Hepatocyte (in vitro differentiated cells): ENCODE measurements at regions not wholly inside any gene's neighbourhood (a gene's known extent, or its start where the extent isn't known, plus 50 kb on each side); places are given as distances from the start of the nearest gene placed in this dataset.

Experiments
- DNase-seq: peaks from one replicate; pipeline ENCODE4 v3.0.0-alpha.2; 2016; ENCODE audit warnings: low spot score
- H2AFZ ChIP-seq: fragments of 200-600 bp; sonication (generic); 2 replicates; pipeline ENCODE4 v1.6.0; 2016; ENCODE audit warnings: antibody characterized with exemption, mild to moderate bottlenecking
- H3K27ac ChIP-seq: fragments of 200-600 bp; sonication (generic); 2 replicates; pipeline ENCODE4 v1.5.1; 2016; ENCODE audit warnings: mild to moderate bottlenecking
- H3K27me3 ChIP-seq: fragments of 200-600 bp; sonication (generic); 2 replicates; pipeline ENCODE4 v1.6.1; 2016
- H3K36me3 ChIP-seq: fragments of 200-600 bp; sonication (generic); replicated peaks from 2 replicates; pipeline ENCODE4 v1.5.1; 2016; ENCODE audit warnings: low read depth; ENCODE audit not compliant: insufficient read depth
- H3K4me1 ChIP-seq: fragments of 200-600 bp; sonication (generic); 2 replicates; pipeline ENCODE4 v1.5.1; 2016; ENCODE audit warnings: mild to moderate bottlenecking, moderate library complexity; ENCODE audit not compliant: insufficient read depth
- H3K4me2 ChIP-seq: fragments of 200-600 bp; sonication (generic); 2 replicates; pipeline ENCODE4 v1.6.0; 2016
- H3K4me3 ChIP-seq: fragments of 200-600 bp; sonication (generic); 2 replicates; pipeline ENCODE4 v1.5.1; 2016; ENCODE audit warnings: mild to moderate bottlenecking
- H3K79me2 ChIP-seq: fragments of 200-600 bp; sonication (generic); 2 replicates; pipeline ENCODE4 v1.6.0; 2017; ENCODE audit warnings: mild to moderate bottlenecking
- H3K9me2 ChIP-seq: fragments of 200-600 bp; sonication (generic); replicated peaks from 2 replicates; pipeline ENCODE4 v1.6.0; 2017; ENCODE audit warnings: mild to moderate bottlenecking; ENCODE audit not compliant: insufficient read depth
- H3K9me3 ChIP-seq: fragments of 200-600 bp; sonication (generic); 2 replicates; pipeline ENCODE4 v1.5.1; 2016; ENCODE audit warnings: low read depth, mild to moderate bottlenecking
- H4K20me1 ChIP-seq: fragments of 200-600 bp; sonication (generic); 2 replicates; pipeline ENCODE4 v1.6.0; 2016; ENCODE audit warnings: mild to moderate bottlenecking; ENCODE audit not compliant: insufficient read depth, poor library complexity, severe bottlenecking
- EZH2 ChIP-seq: fragments of 200-600 bp; sonication (generic); IDR thresholded peaks from 2 replicates; pipeline ENCODE4 v1.6.1; 2016; ENCODE audit warnings: antibody characterized with exemption, mild to moderate bottlenecking, borderline replicate concordance
- EZH2phosphoT487 ChIP-seq: fragments of 200-600 bp; sonication (generic); IDR thresholded peaks from one replicate; pipeline ENCODE4 v1.6.1; 2018; ENCODE audit warnings: antibody characterized with exemption, mild to moderate bottlenecking, low read depth, moderate library complexity; ENCODE audit not compliant: unreplicated experiment, severe bottlenecking
- WGBS: methylation state at CpG from one replicate; pipeline ENCODE4 v1.1.6; 2016; ENCODE audit warnings: low lambda C conversion rate; ENCODE audit errors: missing lambda C conversion rate; 5-methylcytosine and 5-hydroxymethylcytosine counted together
- TF ChIP-seq, protein P1 (sequence below): fragments of 200-600 bp; sonication (generic); IDR thresholded peaks from 2 replicates; pipeline ENCODE4 v1.5.1; 2016; ENCODE audit warnings: antibody characterized with exemption, mild to moderate bottlenecking; ENCODE audit not compliant: poor library complexity

DNA sequence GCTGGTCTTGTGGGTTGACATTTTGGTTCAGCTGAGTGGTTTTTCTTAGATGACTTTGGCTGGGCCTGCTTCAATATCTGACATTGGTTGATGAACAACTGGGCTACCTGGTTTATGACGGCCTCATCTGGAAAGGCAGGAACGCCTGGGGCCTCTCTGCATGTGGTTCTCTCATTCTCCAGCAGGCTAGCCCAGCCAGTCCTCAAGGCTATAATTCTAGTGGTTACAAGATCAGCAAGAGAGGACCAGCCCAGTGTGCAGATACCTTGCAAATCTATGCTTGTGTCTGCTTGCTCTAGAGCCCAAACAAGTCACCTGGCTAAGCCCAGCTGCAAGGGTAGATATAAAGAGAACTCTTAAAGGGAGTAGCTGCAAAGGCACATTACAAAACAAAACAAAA, 214.2 kb upstream of the PUDP start:
- no peak for DNase-seq
- Histone ChIP-seq H2AFZ (no peak overlapping the region), H3K4me2 (no peak overlapping the region), H3K27me3 (no peaks in the 10 kb centered on the region), H4K20me1 (no peaks in the 10 kb centered on the region), H3K27ac (no peak overlapping the region), H3K4me3 (no peak overlapping the region), H3K36me3 (no peaks in the 10 kb centered on the region), H3K4me1 (no peaks in the 10 kb centered on the region), H3K79me2 (no peaks in the 10 kb centered on the region), H3K9me2 (no peaks in the 10 kb centered on the region), H3K9me3 (no peaks in the 10 kb centered on the region)
- 68% methylated on average over 2 of the region's 2 CpGs for WGBS
- TF ChIP-seq EZH2phosphoT487: no peak

DNA sequence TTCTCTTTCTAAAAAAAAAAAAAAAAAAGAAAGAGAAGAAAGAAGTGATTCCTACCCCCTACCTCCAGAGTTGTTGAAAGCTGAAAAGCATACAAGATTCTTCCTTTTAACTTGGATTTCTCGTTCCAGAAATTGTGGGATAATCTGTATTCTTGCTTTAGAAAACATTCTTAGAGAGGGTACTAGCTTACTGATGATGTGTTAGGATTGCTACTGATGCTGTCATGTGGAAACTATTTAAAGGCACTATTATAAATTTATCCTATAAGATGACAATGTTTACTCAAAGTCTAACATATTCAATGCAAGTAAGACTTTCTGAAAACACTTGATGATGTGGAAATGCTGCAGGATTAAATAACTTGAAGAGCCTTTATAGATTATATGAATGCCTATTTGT, 204.0 kb upstream of the PUDP start:
- no peak overlapping the region for H2AFZ ChIP-seq
- no peak overlapping the region for H3K27ac ChIP-seq
- DNase-seq: no peak
- H3K9me3 ChIP-seq: no peaks in the 10 kb centered on the region
- TF ChIP-seq EZH2 (no peak), EZH2phosphoT487 (no peak)
- TF ChIP-seq, protein P1, sequence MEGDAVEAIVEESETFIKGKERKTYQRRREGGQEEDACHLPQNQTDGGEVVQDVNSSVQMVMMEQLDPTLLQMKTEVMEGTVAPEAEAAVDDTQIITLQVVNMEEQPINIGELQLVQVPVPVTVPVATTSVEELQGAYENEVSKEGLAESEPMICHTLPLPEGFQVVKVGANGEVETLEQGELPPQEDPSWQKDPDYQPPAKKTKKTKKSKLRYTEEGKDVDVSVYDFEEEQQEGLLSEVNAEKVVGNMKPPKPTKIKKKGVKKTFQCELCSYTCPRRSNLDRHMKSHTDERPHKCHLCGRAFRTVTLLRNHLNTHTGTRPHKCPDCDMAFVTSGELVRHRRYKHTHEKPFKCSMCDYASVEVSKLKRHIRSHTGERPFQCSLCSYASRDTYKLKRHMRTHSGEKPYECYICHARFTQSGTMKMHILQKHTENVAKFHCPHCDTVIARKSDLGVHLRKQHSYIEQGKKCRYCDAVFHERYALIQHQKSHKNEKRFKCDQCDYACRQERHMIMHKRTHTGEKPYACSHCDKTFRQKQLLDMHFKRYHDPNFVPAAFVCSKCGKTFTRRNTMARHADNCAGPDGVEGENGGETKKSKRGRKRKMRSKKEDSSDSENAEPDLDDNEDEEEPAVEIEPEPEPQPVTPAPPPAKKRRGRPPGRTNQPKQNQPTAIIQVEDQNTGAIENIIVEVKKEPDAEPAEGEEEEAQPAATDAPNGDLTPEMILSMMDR: no peak
- H4K20me1 ChIP-seq: no peaks in the 10 kb centered on the region
- H3K4me2 ChIP-seq: no peak overlapping the region
- no peaks in the 10 kb centered on the region for H3K27me3 ChIP-seq
- no peaks in the 10 kb centered on the region for H3K4me1 ChIP-seq
- no peak overlapping the region for H3K4me3 ChIP-seq
- 59% methylated on average over 1 of the region's 1 CpG for WGBS
- no peaks in the 10 kb centered on the region for H3K36me3 ChIP-seq
- H3K79me2 ChIP-seq: no peaks in the 10 kb centered on the region
- H3K9me2 ChIP-seq: no peaks in the 10 kb centered on the region

DNA sequence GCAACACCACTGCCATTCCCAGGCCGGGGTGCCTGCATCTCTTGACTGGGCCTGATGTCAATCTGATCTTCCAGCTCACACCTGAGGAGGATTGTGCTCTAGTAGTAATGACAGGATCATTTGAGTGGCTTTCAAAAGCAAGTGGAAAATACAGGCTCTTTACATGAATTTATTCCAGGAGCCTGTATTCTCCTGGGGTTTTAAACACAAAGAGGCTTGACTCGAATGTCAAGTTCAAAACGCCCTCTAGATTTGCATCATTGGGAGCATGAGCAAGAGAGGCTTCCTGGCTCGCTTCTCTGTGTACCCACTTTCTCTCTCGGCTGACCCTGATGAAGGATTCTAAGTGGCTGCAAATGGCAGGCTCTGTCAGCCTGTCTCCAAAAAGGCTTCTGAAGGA, 199.5 kb upstream of the PUDP start:
- H4K20me1 ChIP-seq: no peaks in the 10 kb centered on the region
- H3K4me3 ChIP-seq: no peak overlapping the region
- H3K79me2 ChIP-seq: no peaks in the 10 kb centered on the region
- H3K4me2 ChIP-seq: no peak overlapping the region
- H3K9me2 ChIP-seq: no peaks in the 10 kb centered on the region
- no peaks in the 10 kb centered on the region for H3K36me3 ChIP-seq
- WGBS: 78% methylated on average over 5 of the region's 5 CpGs
- TF ChIP-seq EZH2phosphoT487: no peak
- TF ChIP-seq EZH2: no peak
- TF ChIP-seq, protein P1: no peak
- no peaks in the 10 kb centered on the region for H3K27me3 ChIP-seq
- H2AFZ ChIP-seq: no peak overlapping the region
- no peak overlapping the region for H3K27ac ChIP-seq
- no peak for DNase-seq
- no peaks in the 10 kb centered on the region for H3K4me1 ChIP-seq
- no peaks in the 10 kb centered on the region for H3K9me3 ChIP-seq

DNA sequence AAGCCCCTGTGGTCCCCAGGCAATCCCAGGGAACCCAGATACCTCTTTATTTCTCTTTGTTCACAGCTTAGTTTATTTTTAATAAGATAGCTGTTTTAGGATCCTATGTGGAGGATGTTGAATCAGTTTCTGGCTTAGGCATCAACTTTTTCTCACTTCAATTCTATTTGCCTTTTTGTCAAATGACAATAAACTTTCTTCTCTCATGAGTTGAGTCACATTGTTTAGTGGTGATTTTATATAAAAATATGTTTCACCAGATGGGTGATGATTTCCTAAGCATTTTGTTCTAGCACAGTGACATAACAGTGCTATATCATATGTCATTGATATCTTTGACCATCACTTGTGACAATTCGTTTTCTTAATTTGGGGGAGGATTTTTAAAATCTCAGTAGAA, 198.1 kb upstream of the PUDP start:
- no peak for TF ChIP-seq EZH2phosphoT487
- TF ChIP-seq, protein P1: no peak
- TF ChIP-seq EZH2: no peak
- Histone ChIP-seq H3K9me3 (no peaks in the 10 kb centered on the region), H3K4me1 (no peaks in the 10 kb centered on the region), H3K27ac (no peak overlapping the region), H3K36me3 (no peaks in the 10 kb centered on the region), H4K20me1 (no peaks in the 10 kb centered on the region), H3K27me3 (no peaks in the 10 kb centered on the region), H3K4me2 (no peak overlapping the region), H3K4me3 (no peak overlapping the region), H3K79me2 (no peaks in the 10 kb centered on the region), H2AFZ (no peak overlapping the region), H3K9me2 (no peaks in the 10 kb centered on the region)
- no peak for DNase-seq
- 53% methylated on average over 1 of the region's 1 CpG for WGBS
